Stimulated activated naive CD8-positive, alpha-beta T cell treated with anti-CD3 and anti-CD28 coated beads, Interleukin-15, amount 100 ng/mL, for 72 hours (primary cell): ENCODE measurements at regions not wholly inside any gene's neighbourhood (a gene's known extent, or its start where the extent isn't known, plus 50 kb on each side); places are given as distances from the start of the nearest gene placed in this dataset.

Source experiments
- ATAC-seq: fragments of 150-1000 bp; cut with Tn5 transposase; 2 replicates; pipeline ENCODE4 v1.10.0; 2021; ENCODE audit warnings: mild to moderate bottlenecking, moderate library complexity
- DNase-seq, 2 donors: peaks; one replicate each; pipeline ENCODE4 v3.0.0; 2021 to 2022
- H3K27ac Mint-ChIP-seq, 2 donors: one replicate each; pipeline ENCODE4 v1.8.0; 2022; ENCODE audit warnings: mild to moderate bottlenecking in 2 of 2, mixed read lengths in 2 of 2, moderate library complexity in 2 of 2
- H3K27me3 Mint-ChIP-seq: one replicate; pipeline ENCODE4 v1.8.0; 2022; ENCODE audit warnings: mixed read lengths
- H3K4me1 Mint-ChIP-seq: one replicate; pipeline ENCODE4 v1.8.0; 2022; ENCODE audit warnings: mild to moderate bottlenecking, mixed read lengths
- H3K4me3 Mint-ChIP-seq, 2 donors: one replicate each; pipeline ENCODE4 v1.8.0; 2022; ENCODE audit warnings: mild to moderate bottlenecking in 2 of 2, mixed read lengths in 2 of 2, moderate library complexity in 1 of 2
- H3K9me3 Mint-ChIP-seq, 2 donors: one replicate each; pipeline ENCODE4 v1.8.0; 2022; ENCODE audit warnings: mixed read lengths in 2 of 2

- Mint-ChIP-seq H3K4me3 (no peak overlapping the region), H3K27ac (no peak overlapping the region), H3K9me3 (peaks cover 19 to 24% of the 10 kb centered on the region in 2 donors), H3K27me3 (peaks cover 7% of the 10 kb centered on the region), H3K4me1 (no peaks in the 10 kb centered on the region)
- DNase-seq: no peak
- ATAC-seq: no peak
Measured at GRCh38 chr17:13143001-13143400, 125.2 kb upstream of the ELAC2 start.

- Mint-ChIP-seq H3K27ac (no peak overlapping the region), H3K9me3 (peaks cover 26 to 27% of the 10 kb centered on the region in 2 donors), H3K4me1 (no peaks in the 10 kb centered on the region), H3K4me3 (no peak overlapping the region), H3K27me3 (no peaks in the 10 kb centered on the region)
- no peak for DNase-seq
- no peak for ATAC-seq
Measured at GRCh38 chr17:13140750-13141149, 122.9 kb upstream of the ELAC2 start.

GRCh38 chr17:13135506-13135905 lies 117.7 kb upstream of the ELAC2 start:
- DNase-seq (no peak), ATAC-seq (no peak)
- no peaks in the 10 kb centered on the region for H3K4me1 Mint-ChIP-seq

GRCh38 chr17:13134076-13134475 lies 116.2 kb upstream of the ELAC2 start:
- Mint-ChIP-seq H3K4me1 (no peaks in the 10 kb centered on the region), H3K9me3 (peaks cover 17 to 22% of the 10 kb centered on the region in 2 donors), H3K27me3 (peaks cover 9% of the 10 kb centered on the region), H3K27ac (no peak overlapping the region), H3K4me3 (no peak overlapping the region)
- DNase-seq (no peak), ATAC-seq (no peak)

More at GRCh38 chr17:13135506-13135905, 117.7 kb upstream of the ELAC2 start:
- Mint-ChIP-seq H3K4me3 (no peak overlapping the region), H3K27me3 (peaks cover 9% of the 10 kb centered on the region), H3K9me3 (peaks cover 30 to 34% of the 10 kb centered on the region in 2 donors), H3K27ac (no peak overlapping the region)

- no peak overlapping the region for H3K27ac Mint-ChIP-seq
- DNase-seq: no peak
- H3K27me3 Mint-ChIP-seq: peaks cover 9% of the 10 kb centered on the region
- ATAC-seq: no peak
- no peak overlapping the region for H3K4me3 Mint-ChIP-seq
- H3K4me1 Mint-ChIP-seq: no peaks in the 10 kb centered on the region
- H3K9me3 Mint-ChIP-seq: peaks cover 5 to 8% of the 10 kb centered on the region in 2 donors
Measured at GRCh38 chr17:13131225-13131624, 113.4 kb upstream of the ELAC2 start.

- no peaks in the 10 kb centered on the region for H3K4me1 Mint-ChIP-seq
- ATAC-seq (no peak), DNase-seq (no peak)
- no peak overlapping the region for H3K27ac Mint-ChIP-seq
- H3K27me3 Mint-ChIP-seq: no peaks in the 10 kb centered on the region
- H3K9me3 Mint-ChIP-seq: no peaks in the 10 kb centered on the region
- no peak overlapping the region for H3K4me3 Mint-ChIP-seq
Measured at GRCh38 chr17:13129356-13129755, 111.5 kb upstream of the ELAC2 start.

GRCh38 chr17:13128676-13129075 lies 110.8 kb upstream of the ELAC2 start:
- H3K4me3 Mint-ChIP-seq: no peak overlapping the region
- no peak overlapping the region for H3K27ac Mint-ChIP-seq
- no peaks in the 10 kb centered on the region for H3K27me3 Mint-ChIP-seq
- no peaks in the 10 kb centered on the region for H3K9me3 Mint-ChIP-seq
- DNase-seq: no peak
- H3K4me1 Mint-ChIP-seq: no peaks in the 10 kb centered on the region
- ATAC-seq: no peak

- Mint-ChIP-seq H3K9me3 (no peaks in the 10 kb centered on the region), H3K27ac (no peak overlapping the region), H3K27me3 (no peaks in the 10 kb centered on the region), H3K4me3 (no peak overlapping the region), H3K4me1 (no peaks in the 10 kb centered on the region)
- ATAC-seq: no peak
- DNase-seq: no peak
Measured at GRCh38 chr17:13127921-13128602, 110.2 kb upstream of the ELAC2 start.

- Mint-ChIP-seq H3K27me3 (peaks cover 8% of the 10 kb centered on the region), H3K4me1 (no peaks in the 10 kb centered on the region), H3K4me3 (no peak overlapping the region), H3K27ac (no peak overlapping the region), H3K9me3 (no peaks in the 10 kb centered on the region)
- no peak for ATAC-seq
- DNase-seq: no peak
Measured at GRCh38 chr17:13120864-13121263, 103.0 kb upstream of the ELAC2 start.

GRCh38 chr17:13118311-13118710 lies 100.5 kb upstream of the ELAC2 start:
- Mint-ChIP-seq H3K4me3 (no peak overlapping the region), H3K9me3 (no peaks in the 10 kb centered on the region), H3K4me1 (peaks cover 6% of the 10 kb centered on the region), H3K27me3 (peaks cover 25% of the 10 kb centered on the region), H3K27ac (no peak overlapping the region)
- DNase-seq (no peak), ATAC-seq (no peak)

- peaks cover 6% of the 10 kb centered on the region for H3K4me1 Mint-ChIP-seq
- no peak for DNase-seq
- H3K27me3 Mint-ChIP-seq: peaks cover 25% of the 10 kb centered on the region
- no peaks in the 10 kb centered on the region for H3K9me3 Mint-ChIP-seq
- no peak for ATAC-seq
- no peak overlapping the region for H3K27ac Mint-ChIP-seq
- no peak overlapping the region for H3K4me3 Mint-ChIP-seq
Measured at GRCh38 chr17:13117616-13118015, 99.8 kb upstream of the ELAC2 start.

- Mint-ChIP-seq H3K4me3 (no peak overlapping the region), H3K9me3 (no peaks in the 10 kb centered on the region)
- peak in 1 of 2 donors; percentile 1 for DNase-seq
Measured at GRCh38 chr17:13114601-13115031, 96.8 kb upstream of the ELAC2 start.

GRCh38 chr17:13113821-13114525 lies 96.1 kb upstream of the ELAC2 start:
- H3K9me3 Mint-ChIP-seq: no peaks in the 10 kb centered on the region
- H3K27me3 Mint-ChIP-seq: peaks cover 17% of the 10 kb centered on the region
- peaks cover 6% of the 10 kb centered on the region for H3K4me1 Mint-ChIP-seq
- no peak overlapping the region for H3K27ac Mint-ChIP-seq
- DNase-seq (no peak), ATAC-seq (no peak)
- H3K4me3 Mint-ChIP-seq: no peak overlapping the region

More at GRCh38 chr17:13114601-13115031, 96.8 kb upstream of the ELAC2 start:
- Mint-ChIP-seq H3K4me1 (peaks cover 6% of the 10 kb centered on the region), H3K27me3 (peaks cover 20% of the 10 kb centered on the region), H3K27ac (no peak overlapping the region)
- ATAC-seq: peak; percentile 60

- no peak for DNase-seq
- Mint-ChIP-seq H3K4me3 (no peak overlapping the region), H3K27me3 (no peaks in the 10 kb centered on the region)
Measured at GRCh38 chr17:13107676-13108235, 89.9 kb upstream of the ELAC2 start.

GRCh38 chr17:13106171-13106570 lies 88.3 kb upstream of the ELAC2 start:
- H3K27me3 Mint-ChIP-seq: no peaks in the 10 kb centered on the region
- H3K4me3 Mint-ChIP-seq: no peak overlapping the region
- peak overlapping the region in 1 of 2 donors; percentile 46 for H3K27ac Mint-ChIP-seq
- ATAC-seq: no peak
- no peaks in the 10 kb centered on the region for H3K4me1 Mint-ChIP-seq
- DNase-seq: no peak
- H3K9me3 Mint-ChIP-seq: peaks cover 0 to 17% of the 10 kb centered on the region in 2 donors

More at GRCh38 chr17:13107676-13108235, 89.9 kb upstream of the ELAC2 start:
- H3K4me1 Mint-ChIP-seq: no peaks in the 10 kb centered on the region
- no peak overlapping the region for H3K27ac Mint-ChIP-seq
- peaks cover 0 to under 1% of the 10 kb centered on the region in 2 donors for H3K9me3 Mint-ChIP-seq
- ATAC-seq: no peak

- DNase-seq (no peak), ATAC-seq (no peak)
- Mint-ChIP-seq H3K9me3 (peaks cover 0 to 17% of the 10 kb centered on the region in 2 donors), H3K4me1 (no peaks in the 10 kb centered on the region), H3K27me3 (no peaks in the 10 kb centered on the region), H3K4me3 (no peak overlapping the region), H3K27ac (no peak overlapping the region)
Measured at GRCh38 chr17:13104576-13104975, 86.7 kb upstream of the ELAC2 start.
